Panc1 (cell line): ENCODE measurements at regions not wholly inside any gene's neighbourhood (a gene's known extent, or its start where the extent isn't known, plus 50 kb on each side); places are given as distances from the start of the nearest gene placed in this dataset.

Source experiments
- ATAC-seq: fragments of 200-7000 bp; cut with Tn5 transposase; 2 replicates; pipeline ENCODE4 v1.9.1; 2020; ENCODE audit warnings: mild to moderate bottlenecking, moderate library complexity
- BruUV-seq: library from RNA; stranded (reverse); fragments of 400-500 nt; replicated peaks from 2 replicates; lab custom pipeline; 2021; lab: Mats Ljungman, UMichigan
- CTCF ChIA-PET: fragments of 300-600 bp; sonication (Branson Sonifier 250); formaldehyde crosslinking; loops from one replicate; lab custom pipeline; 2022; ENCODE audit warnings: antibody characterized with exemption; lab: Charles Lee
- POLR2A ChIA-PET: fragments of 300-600 bp; sonication (Branson Sonifier 250); formaldehyde crosslinking; loops from one replicate; lab custom pipeline; 2022; ENCODE audit warnings: antibody characterized with exemption; lab: Charles Lee
- DNase-seq: peaks from one replicate; pipeline ENCODE4 v3.0.0-alpha.2; 2010; ENCODE audit warnings: low read depth, low spot score
- H3K27ac ChIP-seq: 2 replicates; pipeline ENCODE4 v1.5.1; 2011; ENCODE audit warnings: mild to moderate bottlenecking, low read length, inconsistent platforms
- H3K27me3 ChIP-seq: fragments of 200-500 bp; sonication (Bioruptor generic); 2 replicates; pipeline ENCODE4 v1.6.0; 2014; ENCODE audit warnings: low read length, inconsistent platforms; ENCODE audit not compliant: control insufficient read depth, insufficient read depth
- H3K36me3 ChIP-seq: fragments of 200-500 bp; sonication (Bioruptor generic); 2 replicates; pipeline ENCODE4 v1.5.1; 2014; ENCODE audit warnings: inconsistent platforms, mild to moderate bottlenecking, low read length, moderate library complexity; ENCODE audit not compliant: control insufficient read depth, insufficient read depth
- H3K4me1 ChIP-seq: 2 replicates; pipeline ENCODE4 v1.5.1; 2011; ENCODE audit warnings: inconsistent platforms, mild to moderate bottlenecking, low read length, moderate library complexity; ENCODE audit not compliant: control insufficient read depth, insufficient read depth
- H3K4me3 ChIP-seq, 2 experiments: 2 replicates each; pipeline ENCODE4 v1.5.1; 2011 to 2012; ENCODE audit warnings: low read depth in 2 of 2, low read length in 2 of 2, mild to moderate bottlenecking in 2 of 2, inconsistent platforms in 1 of 2, moderate library complexity in 1 of 2
- H3K9me3 ChIP-seq: fragments of 200-500 bp; sonication (Bioruptor generic); 2 replicates; pipeline ENCODE4 v1.5.1; 2014; ENCODE audit warnings: low read depth, mild to moderate bottlenecking, inconsistent platforms, low read length, moderate library complexity; ENCODE audit not compliant: control insufficient read depth, insufficient read depth
- CTCF ChIP-seq: fragments of 450-650 bp; IDR thresholded peaks from 2 replicates; pipeline ENCODE4 v1.5.1; 2017; ENCODE audit warnings: mild to moderate bottlenecking
- POLR2AphosphoS5 ChIP-seq: IDR thresholded peaks from 2 replicates; pipeline ENCODE4 v1.6.1; 2012; ENCODE audit warnings: mild to moderate bottlenecking, low read depth, low read length, moderate library complexity
- REST ChIP-seq, 2 experiments: IDR thresholded peaks; 2 replicates each; pipeline ENCODE4 v1.6.1; 2011 to 2012; ENCODE audit warnings: low read depth in 2 of 2, control low read depth in 1 of 2, low read length in 1 of 2, mild to moderate bottlenecking in 1 of 2, moderate library complexity in 1 of 2; ENCODE audit not compliant: insufficient read depth in 1 of 2
- SIN3A ChIP-seq: IDR thresholded peaks from 2 replicates; pipeline ENCODE4 v1.6.1; 2012; ENCODE audit warnings: low read depth, mild to moderate bottlenecking, low read length, moderate library complexity, borderline replicate concordance; ENCODE audit not compliant: insufficient read depth
- TCF7L2 ChIP-seq: IDR thresholded peaks from 2 replicates; pipeline ENCODE4 v1.6.1; 2011; ENCODE audit warnings: mild to moderate bottlenecking, low read depth, low read length, inconsistent platforms
- in situ Hi-C: cut with HindIII; loops from 2 replicates; pipeline ENCODE4 v1.10.0; 2016; ENCODE audit warnings: low sequenced_read_pairs, low pct_unique_long_range_greater_than_20kb
- intact Hi-C: fragments of 100-400 bp; cut with micrococcal nuclease; formaldehyde crosslinking; loops from one replicate; pipeline ENCODE4 v1.10.0; 2022; ENCODE audit not compliant: unreplicated experiment

DNA sequence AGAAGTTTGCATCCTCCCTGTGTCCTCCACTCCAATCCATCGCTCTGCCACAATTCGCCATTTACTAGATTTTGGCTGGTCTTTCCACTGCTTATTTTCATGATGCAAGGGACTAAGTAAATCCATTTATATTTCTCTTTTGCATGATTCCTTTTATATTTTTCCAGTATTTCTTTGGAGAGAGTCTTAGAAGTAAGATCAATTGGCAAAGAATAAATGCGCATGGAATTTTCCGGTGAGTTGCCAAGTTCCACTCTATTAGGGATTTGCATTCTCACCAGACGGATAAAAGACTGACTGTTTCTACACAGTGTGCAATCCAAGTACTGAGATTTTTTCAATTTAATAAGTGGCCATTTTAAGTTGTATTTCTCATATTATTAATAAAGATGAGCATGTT lies 91.7 kb upstream of the PHACTR3 start:
- ATAC-seq (no peak), DNase-seq (no peak)
- ChIA-PET CTCF (no interaction called here), POLR2A (no interaction called here)
- H3K4me3 ChIP-seq = no peak overlapping the region
- H3K9me3 ChIP-seq = no peaks in the 10 kb centered on the region
- H3K27ac ChIP-seq = no peak overlapping the region
- no peaks in the 10 kb centered on the region for H3K4me1 ChIP-seq
- no TSS peak for BruUV-seq
- peaks cover 20% of the 10 kb centered on the region for H3K27me3 ChIP-seq
- H3K36me3 ChIP-seq = no peaks in the 10 kb centered on the region
- intact Hi-C loops = no loop called here
- in situ Hi-C loops = no loop called here
- no peak for TF ChIP-seq SIN3A
- TF ChIP-seq POLR2AphosphoS5 = no peak
- TF ChIP-seq TCF7L2 = no peak
- no peak for TF ChIP-seq REST (IDR thresholded peaks at IDR 0.05; ENCODE audit: insufficient read depth in 1 of 2, low read depth in 2 of 2, low read length in 1 of 2)
- TF ChIP-seq CTCF = no peak; the same call in 1 of the 2 replicates

- Histone ChIP-seq H3K4me1 (no peaks in the 10 kb centered on the region), H3K4me3 (no peak overlapping the region), H3K36me3 (no peaks in the 10 kb centered on the region), H3K9me3 (no peaks in the 10 kb centered on the region), H3K27ac (no peak overlapping the region), H3K27me3 (peaks cover 20% of the 10 kb centered on the region)
- no peak for ATAC-seq
- no peak for TF ChIP-seq POLR2AphosphoS5
- no peak for TF ChIP-seq SIN3A
- no peak for TF ChIP-seq CTCF
- no peak for TF ChIP-seq TCF7L2
- TF ChIP-seq REST (IDR thresholded peaks at IDR 0.05; ENCODE audit: insufficient read depth in 1 of 2, low read depth in 2 of 2, low read length in 1 of 2) = no peak
- intact Hi-C loops = no loop called here
- in situ Hi-C loops = no loop called here
- POLR2A ChIA-PET = no interaction called here
- no peak for DNase-seq
- no TSS peak for BruUV-seq
- CTCF ChIA-PET = interaction anchor here (0.6 to 1.2 kb wide), 2 partner anchors 10 to 1201 kb away, joined by 3 to 5 read pairs; no protein-coding TSS in a partner anchor
Observed at GRCh38 chr20:59514554-59514953, 89.8 kb upstream of the PHACTR3 start.
